GM19467 (cell line): ENCODE measurements at regions not wholly inside any gene's neighbourhood (a gene's known extent, or its start where the extent isn't known, plus 50 kb on each side); places are given as distances from the start of the nearest gene placed in this dataset.
"Not testable (repeated sequence)": the region's sequence is repeated elsewhere in the genome, so short reads cannot be mapped to it uniquely, and the experiment has no call there.

ENCODE experiments used
- ATAC-seq: cut with Tn5 transposase; IDR thresholded peaks from one replicate; pipeline ENCODE4 v1.9.1; 2021; ENCODE audit warnings: mild to moderate bottlenecking, moderate library complexity; ENCODE audit not compliant: unreplicated experiment

DNA sequence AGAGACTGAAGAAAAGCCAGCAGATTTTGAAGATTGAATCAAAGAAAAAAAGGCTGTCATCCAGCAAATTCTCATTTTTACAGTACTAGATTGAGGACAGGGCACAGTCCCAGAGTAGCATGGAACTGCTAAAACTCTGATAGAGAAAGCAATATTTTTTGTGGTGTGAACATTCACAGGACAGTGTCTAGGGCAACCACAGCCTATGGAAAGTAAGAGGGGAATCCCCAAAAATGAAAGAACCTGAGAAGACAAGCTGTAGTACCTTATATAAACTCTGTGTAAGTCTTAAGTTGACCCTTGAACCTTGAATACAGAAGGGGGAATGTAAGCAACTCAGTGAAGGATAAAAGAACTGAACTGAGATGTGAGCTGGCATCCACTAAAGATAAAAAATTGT is 540.3 kb downstream of the HINT1 start:
- no peak for ATAC-seq

- ATAC-seq, result no peak
Observed at GRCh38 chr5:130616161-130616560, 548.9 kb downstream of the HINT1 start.

DNA sequence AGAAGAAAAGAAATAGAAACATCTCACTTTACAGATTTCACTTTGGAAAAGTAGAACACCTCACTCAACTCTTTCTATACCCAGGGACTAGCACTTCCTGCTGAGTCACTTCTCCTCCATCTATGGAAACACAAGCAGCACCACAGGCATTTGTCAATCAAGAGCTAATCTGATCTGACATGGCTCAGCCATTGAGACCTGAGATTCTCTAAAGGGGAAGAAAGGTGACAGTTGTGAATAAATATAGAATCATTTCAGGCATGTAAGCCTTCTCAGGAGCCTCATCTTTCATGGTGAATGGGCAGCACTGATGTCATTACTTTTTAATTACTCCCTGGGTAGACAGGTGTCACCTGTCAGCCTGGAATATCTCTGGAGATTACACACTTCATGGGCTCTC is 559.8 kb downstream of the HINT1 start:
- no peak for ATAC-seq

DNA sequence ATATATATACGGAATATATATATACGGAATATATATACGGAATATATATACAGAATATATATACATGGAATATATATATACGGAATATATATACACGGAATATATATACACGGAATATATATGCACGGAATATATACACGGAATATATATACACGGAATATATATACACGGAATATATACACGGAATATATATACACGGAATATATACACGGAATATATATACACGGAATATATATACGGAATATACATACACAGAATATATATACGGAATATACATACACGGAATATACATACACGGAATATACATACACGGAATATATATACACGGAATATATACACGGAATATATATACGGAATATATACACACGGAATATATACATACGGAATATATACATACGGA is 568.4 kb downstream of the HINT1 start:
- ATAC-seq, result not testable (repeated sequence)

DNA sequence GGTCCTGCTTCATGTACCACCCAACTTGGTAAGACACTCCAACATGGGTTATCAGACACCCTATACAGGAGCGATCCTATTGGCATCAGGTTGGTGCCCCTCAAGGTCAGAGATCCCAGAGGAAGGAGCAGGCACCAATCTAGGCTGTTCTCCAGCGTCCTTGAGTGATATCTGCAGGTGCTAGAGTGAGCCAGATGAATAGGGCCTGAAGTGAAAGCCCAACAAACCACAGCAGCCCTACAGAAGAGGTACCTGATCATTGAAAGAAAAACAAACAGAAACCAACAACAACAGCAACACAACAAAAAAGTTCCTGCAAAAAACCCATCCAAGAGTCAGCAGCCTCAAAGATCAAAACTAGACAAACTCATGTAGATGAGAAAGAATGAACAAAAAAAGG is 584.8 kb downstream of the HINT1 start:
- no peak for ATAC-seq

DNA sequence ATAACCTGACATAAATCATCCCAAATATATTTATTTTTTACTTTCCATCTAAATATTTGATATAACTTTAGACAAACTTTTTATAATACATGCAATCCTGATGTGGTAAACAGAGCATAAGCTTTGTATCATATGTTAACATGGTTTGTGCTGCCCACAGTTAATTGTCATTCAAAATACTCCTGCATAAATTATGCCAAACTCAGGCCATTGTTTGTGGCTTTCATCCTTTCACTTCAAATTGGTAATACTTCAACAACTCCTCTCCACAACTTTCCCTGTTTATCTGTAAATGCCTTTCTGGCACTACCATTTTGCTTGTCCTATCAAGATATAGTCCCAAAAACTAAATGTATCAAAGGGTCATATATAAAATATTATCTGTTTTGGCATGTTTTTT is 586.7 kb downstream of the HINT1 start:
- no peak for ATAC-seq

DNA sequence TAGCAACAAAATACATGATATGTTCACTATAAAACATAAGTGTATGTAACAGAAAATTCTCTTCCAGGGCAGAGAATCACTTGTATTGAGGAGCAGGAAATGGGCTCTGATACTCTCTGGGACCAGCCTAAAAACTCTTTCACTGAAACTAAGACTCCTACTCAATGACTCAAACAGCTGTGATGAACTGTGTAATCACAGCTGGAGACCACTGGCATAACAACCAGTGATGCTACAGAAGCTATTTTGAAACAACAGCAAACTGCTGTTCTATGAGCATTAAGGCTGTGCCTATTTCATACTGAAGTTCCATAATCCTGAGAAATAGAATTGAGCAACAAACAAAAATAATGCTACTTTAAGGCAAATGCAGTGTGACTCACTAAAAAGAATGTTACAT is 594.0 kb downstream of the HINT1 start:
- no peak for ATAC-seq

- no peak for ATAC-seq
Observed at GRCh38 chr5:130568791-130569190, 596.3 kb downstream of the HINT1 start.

DNA sequence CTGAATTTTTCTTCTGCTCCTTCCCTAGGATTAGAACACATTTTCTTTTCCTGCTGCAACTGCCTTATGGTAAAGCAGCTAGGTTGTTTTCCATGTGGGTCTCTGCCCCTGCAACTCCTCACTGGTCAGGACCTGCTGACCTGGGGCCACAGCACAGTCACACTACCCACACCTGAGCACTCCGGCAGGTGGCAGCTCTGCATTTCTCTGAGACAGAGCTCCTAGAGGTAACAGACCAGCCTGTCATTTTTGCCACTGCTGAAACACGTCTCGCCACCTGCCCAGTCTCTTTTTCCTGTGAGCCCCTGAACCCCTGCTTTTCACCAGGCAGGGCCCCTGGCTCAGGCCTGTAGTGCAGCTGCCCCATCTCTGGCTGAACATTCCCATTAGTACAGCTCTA is 609.6 kb downstream of the HINT1 start:
- ATAC-seq, result no peak

GRCh38 chr5:130550562-130550928 is 614.5 kb downstream of the HINT1 start:
- no peak for ATAC-seq

DNA sequence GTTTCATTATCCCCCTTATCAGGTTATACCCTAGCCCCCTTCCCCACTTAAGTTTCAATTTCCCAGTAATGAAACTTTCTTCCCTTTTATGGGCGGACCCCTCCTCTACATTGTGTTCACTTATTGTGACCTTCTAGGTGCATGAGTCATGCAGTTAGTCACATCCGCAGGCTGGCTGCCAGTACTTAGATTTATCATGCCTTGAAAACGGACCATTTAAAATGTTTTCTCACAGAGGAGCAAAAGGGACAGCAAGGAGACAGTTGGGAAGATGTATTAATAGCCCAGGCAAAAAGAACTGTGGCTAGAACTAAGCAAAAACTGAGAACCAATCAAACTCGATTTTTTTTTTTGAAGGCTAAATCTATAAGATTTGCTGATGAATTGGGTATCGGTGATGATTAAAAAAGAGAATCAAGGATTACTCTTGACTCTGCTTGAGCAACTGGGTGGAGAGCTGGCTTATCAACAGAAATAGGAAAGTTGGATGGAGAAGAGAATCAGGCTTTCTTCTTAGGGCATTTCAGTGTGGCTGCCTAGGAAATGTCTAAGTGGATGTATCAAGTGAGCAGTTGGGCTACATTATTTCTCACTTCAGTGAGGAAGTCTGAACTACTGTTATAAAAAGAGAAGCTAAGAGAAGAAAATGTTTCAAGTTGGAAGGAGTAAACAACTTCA is 615.0 kb downstream of the HINT1 start:
- ATAC-seq, result no peak

DNA sequence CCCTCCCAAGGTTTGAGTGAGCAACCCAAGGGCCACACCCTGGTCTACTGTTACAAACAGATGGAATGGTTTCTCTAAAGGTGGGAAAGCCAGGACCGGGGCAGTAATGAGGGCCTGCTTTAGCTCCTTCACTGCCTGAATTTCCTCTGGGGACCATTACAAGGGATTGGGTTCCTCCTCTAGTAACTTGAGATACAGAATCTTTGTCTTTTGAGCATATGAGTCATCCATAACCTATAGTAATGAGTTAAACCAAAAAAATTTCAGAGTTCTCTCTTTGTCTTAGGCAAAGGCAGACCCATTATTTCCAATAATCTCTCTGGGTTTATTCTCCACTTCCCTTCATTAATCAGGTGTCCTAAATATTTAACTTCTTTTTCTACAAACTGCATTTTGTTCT is 618.8 kb downstream of the HINT1 start:
- no peak for ATAC-seq

- no peak for ATAC-seq
Observed at GRCh38 chr5:130545291-130545690, 619.8 kb downstream of the HINT1 start.

- ATAC-seq, result no peak
Observed at GRCh38 chr5:130541617-130542221, 623.3 kb downstream of the HINT1 start.

- no peak for ATAC-seq
Observed at GRCh38 chr5:130536691-130537090, 628.4 kb downstream of the HINT1 start.

- ATAC-seq, result no peak
Observed at GRCh38 chr5:130532786-130533185, 628.5 kb downstream of the CHSY3 start.

DNA sequence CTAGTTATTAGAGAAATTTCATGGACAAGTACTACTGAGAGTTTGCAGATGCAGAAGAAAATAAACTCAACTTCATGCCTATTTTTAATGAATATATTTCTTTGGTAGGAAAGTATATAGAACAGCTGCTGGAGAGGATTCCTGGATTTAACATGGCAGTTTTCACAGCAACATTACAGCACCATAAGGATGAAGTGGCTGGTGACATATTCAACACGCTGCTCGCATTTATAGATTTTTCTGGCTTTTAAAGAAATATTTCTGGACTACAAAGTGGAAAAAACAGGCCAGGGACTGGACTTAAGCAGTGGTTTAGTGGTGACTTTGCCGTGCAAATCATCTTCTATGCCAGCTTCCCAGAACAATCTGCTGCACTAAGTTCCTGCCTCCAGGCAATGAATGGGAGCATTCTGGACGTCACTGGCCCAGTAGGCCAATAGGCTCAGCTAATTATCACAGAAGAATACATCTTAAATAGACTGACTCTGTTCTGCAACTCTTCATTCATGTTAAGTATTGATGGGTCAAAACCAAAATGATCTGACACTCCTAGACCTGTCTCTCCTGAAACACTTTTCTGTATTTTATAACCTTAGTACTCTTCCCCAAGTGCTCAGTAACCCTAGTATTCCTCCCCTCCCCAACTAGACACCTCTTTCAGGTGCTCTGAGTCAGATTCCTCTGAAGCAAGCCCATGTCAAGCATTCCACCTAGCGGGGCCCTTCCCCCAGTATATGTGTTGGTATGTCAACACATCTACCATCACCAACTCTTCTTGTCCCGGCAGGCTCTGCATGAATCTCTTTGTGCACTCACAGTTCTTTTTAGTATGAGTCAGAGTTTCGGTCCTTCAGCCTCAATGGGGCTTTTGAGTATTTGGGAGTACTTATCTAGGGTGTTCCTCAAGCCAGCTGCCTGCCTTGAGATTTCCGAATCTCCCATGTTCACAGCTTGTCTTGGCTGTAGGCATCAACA is 625.5 kb downstream of the CHSY3 start:
- ATAC-seq, result no peak

DNA sequence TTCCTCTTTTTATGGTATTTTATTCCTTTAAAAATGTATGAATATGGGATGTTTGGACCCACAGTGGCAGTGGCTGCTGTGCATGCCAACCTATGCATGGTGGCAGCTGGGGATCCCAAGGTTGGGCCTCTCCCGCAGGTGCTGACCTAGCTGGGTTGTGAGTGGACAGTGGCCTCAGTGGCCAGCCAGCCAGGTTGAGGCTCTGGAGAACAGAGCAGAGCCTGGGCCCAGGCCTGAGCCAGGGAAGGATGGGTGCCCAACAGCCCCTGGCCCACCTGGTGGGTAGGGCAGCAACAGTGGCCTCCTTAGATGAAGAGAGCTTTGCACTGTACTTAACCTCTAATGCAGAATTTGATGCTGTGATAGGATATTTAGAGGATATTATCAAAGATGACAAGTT is 624.8 kb downstream of the CHSY3 start:
- ATAC-seq, result no peak

DNA sequence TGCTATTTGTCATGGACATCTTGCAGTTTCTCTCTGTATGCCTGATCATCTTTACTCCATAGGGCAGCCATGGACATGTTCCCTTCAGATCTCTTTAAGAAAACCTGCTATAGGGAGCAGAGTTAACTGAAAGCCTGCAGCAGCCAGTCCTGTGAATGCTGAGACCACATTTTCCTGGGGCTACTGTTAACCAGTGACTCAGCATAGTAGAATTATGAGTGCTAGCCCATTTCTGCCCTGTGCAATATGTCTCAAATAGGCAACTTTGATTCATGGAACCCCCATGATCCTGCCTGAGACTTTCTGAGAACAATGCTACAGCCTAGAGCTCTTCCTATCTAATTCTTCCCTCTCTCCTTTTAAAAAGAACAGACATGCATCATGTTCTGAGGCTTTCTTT is 624.2 kb downstream of the CHSY3 start:
- ATAC-seq, result no peak

DNA sequence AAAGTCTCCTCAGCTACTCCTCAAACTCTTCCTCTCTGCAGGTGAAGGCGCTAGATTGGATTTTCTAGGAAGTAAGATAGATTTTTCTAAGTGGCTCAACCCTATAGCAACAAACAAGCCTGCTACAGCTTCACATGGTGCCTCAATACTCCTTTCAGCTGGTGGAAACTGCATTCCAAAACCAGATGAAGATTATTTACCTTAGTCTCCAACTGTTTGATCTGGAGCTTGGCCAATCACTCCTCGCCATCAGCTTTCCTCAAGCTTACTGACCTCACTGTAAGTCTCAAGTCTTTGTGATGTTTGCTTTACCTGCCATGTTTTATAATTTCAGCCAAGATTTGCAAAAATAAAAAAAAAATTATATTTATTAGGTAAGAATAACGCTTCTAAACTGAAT is 622.4 kb downstream of the CHSY3 start:
- no peak for ATAC-seq

- no peak for ATAC-seq
Observed at GRCh38 chr5:130520211-130520610, 615.9 kb downstream of the CHSY3 start.
